ENCODE measurements at regions not wholly inside any gene's neighbourhood (a gene's known extent, or its start where the extent isn't known, plus 50 kb on each side); places are given as distances from the start of the nearest gene placed in this dataset.

DNA sequence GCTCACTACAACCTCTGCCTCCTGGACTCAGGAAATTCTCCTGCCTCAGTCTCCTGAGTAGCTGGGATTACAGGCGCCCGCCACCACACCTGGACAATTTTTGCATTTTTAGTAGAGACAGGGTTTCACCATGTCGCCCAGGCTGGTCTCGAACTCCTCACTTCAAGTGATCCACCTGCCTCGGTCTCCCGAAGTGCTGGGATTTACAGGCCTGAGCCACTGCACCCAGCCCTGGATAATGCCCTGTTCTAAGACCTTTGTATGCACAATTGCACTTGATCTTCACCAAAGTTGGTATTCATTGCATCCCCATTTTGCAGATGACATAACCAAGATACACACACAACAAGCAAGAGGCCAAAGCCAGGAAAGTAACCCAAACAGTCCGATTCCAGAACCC lies 97.7 kb upstream of the CARD11 start:
- TF ChIP-seq, protein P1, sequence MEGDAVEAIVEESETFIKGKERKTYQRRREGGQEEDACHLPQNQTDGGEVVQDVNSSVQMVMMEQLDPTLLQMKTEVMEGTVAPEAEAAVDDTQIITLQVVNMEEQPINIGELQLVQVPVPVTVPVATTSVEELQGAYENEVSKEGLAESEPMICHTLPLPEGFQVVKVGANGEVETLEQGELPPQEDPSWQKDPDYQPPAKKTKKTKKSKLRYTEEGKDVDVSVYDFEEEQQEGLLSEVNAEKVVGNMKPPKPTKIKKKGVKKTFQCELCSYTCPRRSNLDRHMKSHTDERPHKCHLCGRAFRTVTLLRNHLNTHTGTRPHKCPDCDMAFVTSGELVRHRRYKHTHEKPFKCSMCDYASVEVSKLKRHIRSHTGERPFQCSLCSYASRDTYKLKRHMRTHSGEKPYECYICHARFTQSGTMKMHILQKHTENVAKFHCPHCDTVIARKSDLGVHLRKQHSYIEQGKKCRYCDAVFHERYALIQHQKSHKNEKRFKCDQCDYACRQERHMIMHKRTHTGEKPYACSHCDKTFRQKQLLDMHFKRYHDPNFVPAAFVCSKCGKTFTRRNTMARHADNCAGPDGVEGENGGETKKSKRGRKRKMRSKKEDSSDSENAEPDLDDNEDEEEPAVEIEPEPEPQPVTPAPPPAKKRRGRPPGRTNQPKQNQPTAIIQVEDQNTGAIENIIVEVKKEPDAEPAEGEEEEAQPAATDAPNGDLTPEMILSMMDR (conservative IDR thresholded peaks at IDR 0.05 in 1 of 2, IDR thresholded peaks at IDR 0.05 in 1 of 2; ENCODE audit: low read depth in 1 of 2, low read length in 2 of 2) = no peak
- TF ChIP-seq EZH2 (IDR thresholded peaks at IDR 0.05; ENCODE audit: low read length, missing control alignments) = no peak

All from fibroblast of lung (primary cell).